ENCODE measurements at regions not wholly inside any gene's neighbourhood (a gene's known extent, or its start where the extent isn't known, plus 50 kb on each side); places are given as distances from the start of the nearest gene placed in this dataset.
A peak's percentile ranks its signal among the peaks of the same experiment; 100 is the strongest.

- peak overlapping the region; percentile 43; the same call in 2 of the 3 replicates for H3K4me3 Mint-ChIP-seq
- TF ChIP-seq EZH2 (IDR thresholded peaks at IDR 0.05; ENCODE audit: low read depth, unreplicated experiment) (no peak), NANOG (IDR thresholded peaks at IDR 0.05; ENCODE audit: borderline replicate concordance) (0 out of 2 replicates have a peak, but pooled peaks have one; percentile 13), ZNF462 (CRISPR knock-in tag; IDR thresholded peaks at IDR 0.05) (peak; percentile 30; the same call in 1 of the 2 replicates)
- Histone ChIP-seq H3K4me1 (ENCODE audit: insufficient read depth) (peaks cover 61% of the 10 kb centered on the region), H3K27me3 (ENCODE audit: insufficient read depth) (no peaks in the 10 kb centered on the region), H3K27ac (ENCODE audit: low read depth) (peak overlapping the region; percentile 70), H3K9me2 (ENCODE audit: insufficient read depth) (peaks cover 6% of the 10 kb centered on the region; the same call in 1 of the 2 replicates), H3F3A (replicated peaks; ENCODE audit: low read depth) (no peaks in the 10 kb centered on the region), H3K79me2 (replicated peaks; ENCODE audit: insufficient read depth) (no peaks in the 10 kb centered on the region), H3K4me3 (peak overlapping the region; percentile 33), H4K20me1 (replicated peaks; ENCODE audit: insufficient read depth) (no peaks in the 10 kb centered on the region), H2AFZ (no peak overlapping the region), H3K36me3 (ENCODE audit: insufficient read depth) (no peaks in the 10 kb centered on the region), H3K4me2 (peak overlapping the region; percentile 68)
- peaks cover 12% of the 10 kb centered on the region; the same call in 1 of the 3 replicates for H3K9me3 Mint-ChIP-seq
- H3K27ac Mint-ChIP-seq = peak overlapping the region; percentile 80
- peaks cover 3% of the 10 kb centered on the region; the same call in 1 of the 3 replicates for H3K36me3 Mint-ChIP-seq (ENCODE audit: low read depth)
- H3K4me1 Mint-ChIP-seq = peaks cover 52% of the 10 kb centered on the region
- H3K27me3 Mint-ChIP-seq (ENCODE audit: insufficient read depth, low read depth, poor library complexity) = no peaks in the 10 kb centered on the region
- DNase-seq (ENCODE audit: low spot score) = peak; percentile 41
- peak; percentile 65 for ATAC-seq
Observed at GRCh38 chr5:115737452-115737851, 79.0 kb downstream of the CDO1 start.

GRCh38 chr5:115736690-115737005 is 79.8 kb downstream of the CDO1 start:
- peak overlapping the region; percentile 37 for H3K4me3 Mint-ChIP-seq

More at GRCh38 chr5:115736690-115737005, 79.8 kb downstream of the CDO1 start:
- H4K20me1 ChIP-seq (replicated peaks; ENCODE audit: insufficient read depth) = no peaks in the 10 kb centered on the region
- no peak overlapping the region for H2AFZ ChIP-seq
- no peak for TF ChIP-seq ZNF331 (CRISPR knock-in tag; IDR thresholded peaks at IDR 0.05; ENCODE audit: low read depth)
- peak; percentile 74 for TF ChIP-seq NANOG (IDR thresholded peaks at IDR 0.05; ENCODE audit: borderline replicate concordance)
- H3K27me3 Mint-ChIP-seq (ENCODE audit: insufficient read depth, low read depth, poor library complexity) = no peaks in the 10 kb centered on the region
- H3K79me2 ChIP-seq (replicated peaks; ENCODE audit: insufficient read depth) = no peaks in the 10 kb centered on the region
- H3K4me1 ChIP-seq (ENCODE audit: insufficient read depth) = peaks cover 61% of the 10 kb centered on the region
- peaks cover 12% of the 10 kb centered on the region; the same call in 1 of the 3 replicates for H3K9me3 Mint-ChIP-seq
- H3K27ac Mint-ChIP-seq = no peak overlapping the region
- peaks cover 3% of the 10 kb centered on the region; the same call in 1 of the 3 replicates for H3K36me3 Mint-ChIP-seq (ENCODE audit: low read depth)
- no peaks in the 10 kb centered on the region for H3K27me3 ChIP-seq (ENCODE audit: insufficient read depth)
- H3K4me1 Mint-ChIP-seq = peaks cover 52% of the 10 kb centered on the region
- H3K36me3 ChIP-seq (ENCODE audit: insufficient read depth) = no peaks in the 10 kb centered on the region
- H3K4me2 ChIP-seq = peak overlapping the region; percentile 68
- DNase-seq (ENCODE audit: low spot score) = peak; percentile 5
- no peaks in the 10 kb centered on the region for H3F3A ChIP-seq (replicated peaks; ENCODE audit: low read depth)
- peak overlapping the region; percentile 70 for H3K27ac ChIP-seq (ENCODE audit: low read depth)
- no peak for ATAC-seq
- peak overlapping the region; percentile 33 for H3K4me3 ChIP-seq
- peaks cover 6% of the 10 kb centered on the region; the same call in 1 of the 2 replicates for H3K9me2 ChIP-seq (ENCODE audit: insufficient read depth)
